CD14-positive monocyte (primary cell): ENCODE measurements at regions not wholly inside any gene's neighbourhood (a gene's known extent, or its start where the extent isn't known, plus 50 kb on each side); places are given as distances from the start of the nearest gene placed in this dataset.

Experiments used
- DNase-seq, 3 donors: peaks; one replicate each; pipeline ENCODE4 v3.0.0-alpha.2; 2011 to 2022
- H2AFZ ChIP-seq: 2 replicates; pipeline ENCODE4 v1.6.0; 2012; ENCODE audit warnings: mild to moderate bottlenecking, low read depth, low read length, inconsistent platforms; ENCODE audit not compliant: insufficient read depth, poor library complexity, severe bottlenecking
- H3K27ac ChIP-seq, 2 donors: 1 replicate in 1 of 2; 2 replicates in 1 of 2; pipeline ENCODE4 v1.5.1; 2012 to 2013; ENCODE audit warnings: low read length in 2 of 2, control low read depth in 1 of 2, inconsistent platforms in 1 of 2, low read depth in 1 of 2, mild to moderate bottlenecking in 1 of 2
- H3K27me3 ChIP-seq, 2 donors: one replicate each; pipeline versions ENCODE4 v1.6.0 to v1.6.1; 2011 to 2013; ENCODE audit warnings: low read length in 2 of 2; ENCODE audit not compliant: control insufficient read depth in 2 of 2, insufficient read depth in 2 of 2
- H3K36me3 ChIP-seq, 2 donors: replicated peaks in 1 of 2; 1 replicate in 1 of 2; 2 replicates in 1 of 2; pipeline versions ENCODE4 v1.5.1 to v1.6.1; 2012 to 2013; ENCODE audit warnings: low read length in 2 of 2, control low read depth in 1 of 2, inconsistent platforms in 1 of 2, mild to moderate bottlenecking in 1 of 2; ENCODE audit not compliant: insufficient read depth in 2 of 2, control insufficient read depth in 1 of 2
- H3K4me1 ChIP-seq, 2 donors: 1 replicate in 1 of 2; 2 replicates in 1 of 2; pipeline versions ENCODE4 v1.5.1 to v1.6.1; 2012 to 2013; ENCODE audit warnings: low read length in 2 of 2, control low read depth in 1 of 2, inconsistent platforms in 1 of 2, mild to moderate bottlenecking in 1 of 2, moderate library complexity in 1 of 2; ENCODE audit not compliant: insufficient read depth in 2 of 2, control insufficient read depth in 1 of 2
- H3K4me2 ChIP-seq: replicated peaks from 2 replicates; pipeline ENCODE3; 2012; ENCODE audit warnings: low read length, moderate library complexity, mild to moderate bottlenecking; ENCODE audit not compliant: poor library complexity, severe bottlenecking; ENCODE audit errors: extremely low read depth
- H3K4me3 ChIP-seq, 3 experiments: fragments of 200-600 bp in 1 of 3; sonication (generic) in 1 of 3; replicated peaks in 1 of 3; 1 replicate in 2 of 3; 2 replicates in 1 of 3; pipeline ENCODE4 v1.5.1; 2011 to 2013; ENCODE audit warnings: low read length in 3 of 3, mild to moderate bottlenecking in 3 of 3, control low read depth in 2 of 3, low read depth in 2 of 3, inconsistent platforms in 1 of 3, moderate library complexity in 1 of 3
- H3K79me2 ChIP-seq: 2 replicates; pipeline ENCODE4 v1.6.0; 2012; ENCODE audit warnings: mild to moderate bottlenecking, control low read depth, inconsistent platforms, low read length, moderate library complexity; ENCODE audit not compliant: insufficient read depth
- H3K9ac ChIP-seq: 2 replicates; pipeline ENCODE4 v1.6.0; 2017; ENCODE audit warnings: low read length, mild to moderate bottlenecking; ENCODE audit not compliant: insufficient read depth, poor library complexity, severe bottlenecking
- H3K9me3 ChIP-seq, 2 donors: replicated peaks in 1 of 2; 1 replicate in 1 of 2; 2 replicates in 1 of 2; pipeline versions ENCODE4 v1.5.1 to v1.6.1; 2012 to 2013; ENCODE audit warnings: low read length in 2 of 2, control low read depth in 1 of 2; ENCODE audit not compliant: control insufficient read depth in 1 of 2, insufficient read depth in 1 of 2
- H4K20me1 ChIP-seq: 2 replicates; pipeline ENCODE4 v1.6.0; 2012; ENCODE audit warnings: mild to moderate bottlenecking, low read length, control low read depth, moderate library complexity; ENCODE audit not compliant: insufficient read depth
- H3K27ac Mint-ChIP-seq, 7 donors: one replicate each; pipeline ENCODE4 v1.8.0; 2020; ENCODE audit warnings: mild to moderate bottlenecking in 7 of 7, mixed read lengths in 7 of 7, moderate library complexity in 6 of 7, inconsistent platforms in 2 of 7
- H3K27me3 Mint-ChIP-seq, 3 donors: one replicate each; pipeline ENCODE4 v1.8.0; 2021 to 2022; ENCODE audit warnings: low read depth in 3 of 3, mild to moderate bottlenecking in 3 of 3, mixed read lengths in 3 of 3, moderate library complexity in 3 of 3, inconsistent platforms in 1 of 3
- H3K36me3 Mint-ChIP-seq, 2 donors: one replicate each; pipeline ENCODE4 v1.8.0; 2020; ENCODE audit warnings: mixed read lengths in 2 of 2, inconsistent platforms in 1 of 2, mild to moderate bottlenecking in 1 of 2
- H3K4me1 Mint-ChIP-seq: one replicate; pipeline ENCODE4 v1.8.0; 2020; ENCODE audit warnings: mild to moderate bottlenecking, mixed read lengths
- H3K4me3 Mint-ChIP-seq, 2 donors: one replicate each; pipeline ENCODE4 v1.8.0; 2020; ENCODE audit warnings: mild to moderate bottlenecking in 2 of 2, mixed read lengths in 2 of 2, moderate library complexity in 1 of 2
- H3K9me3 Mint-ChIP-seq, 7 donors: one replicate each; pipeline ENCODE4 v1.8.0; 2020 to 2022; ENCODE audit warnings: mixed read lengths in 7 of 7, mild to moderate bottlenecking in 6 of 7, moderate library complexity in 6 of 7, inconsistent platforms in 2 of 7
- CTCF ChIP-seq: fragments of 200-600 bp; IDR thresholded peaks from one replicate; pipeline ENCODE4 v1.8.0; 2022; ENCODE audit warnings: antibody characterized with exemption, mild to moderate bottlenecking
- WGBS: methylation state at CpG from one replicate; pipeline ENCODE4 v1.1.5; 2013; ENCODE audit warnings: missing lambda C conversion rate; ENCODE audit not compliant: insufficient coverage; 5-methylcytosine and 5-hydroxymethylcytosine counted together
- intact Hi-C, 2 donors: fragments of 100-400 bp; cut with micrococcal nuclease; formaldehyde crosslinking; loops; one replicate each; pipeline versions ENCODE4 v1.15.0 to v1.15.1; 2023

- H3K27me3 Mint-ChIP-seq, result peaks cover 0 to 2% (median 1%) of the 10 kb centered on the region in 3 donors
- no peak overlapping the region for H3K4me3 Mint-ChIP-seq
These were observed 104.9 kb upstream of the SLCO6A1 start for GRCh38 chr5:102603670-102604069.

GRCh38 chr5:102608414-102608813, 109.6 kb upstream of the SLCO6A1 start:
- intact Hi-C loops, result no loop called here
- Mint-ChIP-seq H3K27me3 (no peaks in the 10 kb centered on the region), H3K27ac (no peak overlapping the region), H3K4me1 (no peaks in the 10 kb centered on the region), H3K36me3 (no peaks in the 10 kb centered on the region), H3K9me3 (peaks cover 0 to 2% (median 0%) of the 10 kb centered on the region in 7 donors), H3K4me3 (no peak overlapping the region)
- DNase-seq, result no peak
- WGBS, result 93% methylated on average over 2 of the region's 4 CpGs
- no peak overlapping the region for H2AFZ ChIP-seq
- H3K4me1 ChIP-seq, result no peaks in the 10 kb centered on the region
- no peaks in the 10 kb centered on the region for H3K9me3 ChIP-seq
- H3K4me3 ChIP-seq, result no peak overlapping the region
- TF ChIP-seq CTCF, result no peak
- H3K27me3 ChIP-seq, result no peaks in the 10 kb centered on the region
- H3K9ac ChIP-seq, result no peak overlapping the region
- H3K36me3 ChIP-seq, result no peaks in the 10 kb centered on the region
- no peaks in the 10 kb centered on the region for H3K79me2 ChIP-seq
- no peak overlapping the region for H3K4me2 ChIP-seq
- no peaks in the 10 kb centered on the region for H4K20me1 ChIP-seq
- no peak overlapping the region for H3K27ac ChIP-seq

More at GRCh38 chr5:102603670-102604069, 104.9 kb upstream of the SLCO6A1 start:
- H3K9ac ChIP-seq, result no peak overlapping the region
- H3K4me1 ChIP-seq, result no peaks in the 10 kb centered on the region
- intact Hi-C loops, result no loop called here
- H3K36me3 Mint-ChIP-seq, result no peaks in the 10 kb centered on the region
- no peak for TF ChIP-seq CTCF
- H4K20me1 ChIP-seq, result no peaks in the 10 kb centered on the region
- H3K4me2 ChIP-seq, result no peak overlapping the region
- DNase-seq, result no peak
- H3K27ac Mint-ChIP-seq, result no peak overlapping the region
- H3K27me3 ChIP-seq, result no peaks in the 10 kb centered on the region
- no peak overlapping the region for H3K27ac ChIP-seq
- H3K4me3 ChIP-seq, result no peak overlapping the region
- peaks cover 0 to 2% (median 0%) of the 10 kb centered on the region in 7 donors for H3K9me3 Mint-ChIP-seq
- no peaks in the 10 kb centered on the region for H3K9me3 ChIP-seq
- H3K36me3 ChIP-seq, result no peaks in the 10 kb centered on the region
- H2AFZ ChIP-seq, result no peak overlapping the region
- H3K79me2 ChIP-seq, result no peaks in the 10 kb centered on the region
- H3K4me1 Mint-ChIP-seq, result no peaks in the 10 kb centered on the region
